Osteoblast (primary cell): ENCODE measurements at regions not wholly inside any gene's neighbourhood (a gene's known extent, or its start where the extent isn't known, plus 50 kb on each side); places are given as distances from the start of the nearest gene placed in this dataset.

ENCODE experiments used
- DNase-seq: peaks from one replicate; pipeline ENCODE4 v3.0.0; 2011; ENCODE audit warnings: low spot score, mixed read lengths; ENCODE audit not compliant: insufficient read length; ENCODE audit errors: missing footprints
- H2AFZ ChIP-seq: 2 replicates; pipeline ENCODE4 v1.6.0; 2011; ENCODE audit warnings: mild to moderate bottlenecking, low read length
- H3K27ac ChIP-seq: 2 replicates; pipeline ENCODE4 v1.5.1; 2011; ENCODE audit warnings: mild to moderate bottlenecking, low read depth, low read length, moderate library complexity
- H3K27me3 ChIP-seq: 2 replicates; pipeline ENCODE4 v1.6.0; 2012; ENCODE audit warnings: mild to moderate bottlenecking, control low read depth, inconsistent platforms, low read length, moderate library complexity; ENCODE audit not compliant: insufficient read depth
- H3K36me3 ChIP-seq: 2 replicates; pipeline ENCODE4 v1.5.1; 2011; ENCODE audit warnings: mild to moderate bottlenecking, low read length, control low read depth, moderate library complexity; ENCODE audit not compliant: insufficient read depth
- H3K4me1 ChIP-seq: 2 replicates; pipeline ENCODE4 v1.5.1; 2011; ENCODE audit warnings: mild to moderate bottlenecking, low read length, control low read depth, moderate library complexity; ENCODE audit not compliant: insufficient read depth
- H3K4me2 ChIP-seq: 2 replicates; pipeline ENCODE4 v1.6.0; 2011; ENCODE audit warnings: mild to moderate bottlenecking, low read length; ENCODE audit not compliant: insufficient read depth
- H3K4me3 ChIP-seq: fragments of 200-600 bp; sonication (generic); 3 replicates; pipeline ENCODE4 v1.5.1; 2012; ENCODE audit warnings: mild to moderate bottlenecking, low read length, inconsistent platforms; ENCODE audit not compliant: insufficient read depth
- H3K79me2 ChIP-seq: 2 replicates; pipeline ENCODE4 v1.6.0; 2012; ENCODE audit warnings: mild to moderate bottlenecking, low read length, control low read depth, inconsistent platforms; ENCODE audit not compliant: insufficient read depth
- H3K9me3 ChIP-seq: 2 replicates; pipeline ENCODE4 v1.5.1; 2011; ENCODE audit warnings: low read depth, low read length, control low read depth
- H4K20me1 ChIP-seq: 2 replicates; pipeline ENCODE4 v1.6.0; 2012; ENCODE audit warnings: mild to moderate bottlenecking, low read length, control low read depth; ENCODE audit not compliant: insufficient read depth
- CTCF ChIP-seq: IDR thresholded peaks from 2 replicates; pipeline ENCODE4 v1.5.1; 2011; ENCODE audit warnings: mild to moderate bottlenecking, low read depth, low read length, moderate library complexity; ENCODE audit errors: extremely low read depth

GRCh38 chr3:76245622-76246021 is 460.3 kb upstream of the ZNF717 start:
- no peaks in the 10 kb centered on the region for H3K79me2 ChIP-seq
- no peaks in the 10 kb centered on the region for H3K27me3 ChIP-seq
- no peaks in the 10 kb centered on the region for H3K36me3 ChIP-seq
- no peak overlapping the region for H3K27ac ChIP-seq
- H4K20me1 ChIP-seq: no peaks in the 10 kb centered on the region
- TF ChIP-seq CTCF: no peak
- H3K4me1 ChIP-seq: no peaks in the 10 kb centered on the region
- no peak overlapping the region for H2AFZ ChIP-seq
- no peak for DNase-seq
- no peak overlapping the region for H3K4me2 ChIP-seq
- H3K9me3 ChIP-seq: no peaks in the 10 kb centered on the region
- H3K4me3 ChIP-seq: no peak overlapping the region

GRCh38 chr3:76264496-76264895 is 479.1 kb upstream of the ZNF717 start:
- Histone ChIP-seq H3K36me3 (no peaks in the 10 kb centered on the region), H3K9me3 (no peaks in the 10 kb centered on the region), H4K20me1 (no peaks in the 10 kb centered on the region), H3K27me3 (no peaks in the 10 kb centered on the region), H2AFZ (no peak overlapping the region), H3K4me1 (no peaks in the 10 kb centered on the region), H3K27ac (no peak overlapping the region), H3K79me2 (no peaks in the 10 kb centered on the region), H3K4me2 (no peak overlapping the region), H3K4me3 (no peak overlapping the region)
- no peak for TF ChIP-seq CTCF
- DNase-seq: no peak

- TF ChIP-seq CTCF: no peak
- Histone ChIP-seq H2AFZ (no peak overlapping the region), H3K4me2 (no peak overlapping the region)
These were observed 479.6 kb upstream of the ZNF717 start for GRCh38 chr3:76264911-76265310.

GRCh38 chr3:76266511-76266910 is 481.2 kb upstream of the ZNF717 start:
- Histone ChIP-seq H3K4me1 (no peaks in the 10 kb centered on the region), H3K9me3 (no peaks in the 10 kb centered on the region), H3K36me3 (no peaks in the 10 kb centered on the region), H3K4me3 (no peak overlapping the region), H3K27me3 (no peaks in the 10 kb centered on the region), H4K20me1 (no peaks in the 10 kb centered on the region), H3K4me2 (no peak overlapping the region), H3K79me2 (no peaks in the 10 kb centered on the region), H3K27ac (no peak overlapping the region), H2AFZ (no peak overlapping the region)
- no peak for DNase-seq
- no peak for TF ChIP-seq CTCF

More at GRCh38 chr3:76264911-76265310, 479.6 kb upstream of the ZNF717 start:
- Histone ChIP-seq H4K20me1 (no peaks in the 10 kb centered on the region), H3K79me2 (no peaks in the 10 kb centered on the region), H3K27me3 (no peaks in the 10 kb centered on the region), H3K36me3 (no peaks in the 10 kb centered on the region), H3K4me1 (no peaks in the 10 kb centered on the region), H3K9me3 (no peaks in the 10 kb centered on the region), H3K27ac (no peak overlapping the region), H3K4me3 (no peak overlapping the region)
- no peak for DNase-seq
